GM06990 (cell line): ENCODE measurements at regions not wholly inside any gene's neighbourhood (a gene's known extent, or its start where the extent isn't known, plus 50 kb on each side); places are given as distances from the start of the nearest gene placed in this dataset.

ENCODE experiments used
- DNase-seq: peaks from one replicate; pipeline ENCODE4 v3.0.0-alpha.2; 2011; ENCODE audit not compliant: insufficient read length; ENCODE audit errors: extremely low read depth
- H3K27me3 ChIP-seq: replicated peaks from 2 replicates; pipeline ENCODE4 v1.6.0; 2011; ENCODE audit warnings: low read length; ENCODE audit not compliant: control insufficient read depth, insufficient read depth
- H3K36me3 ChIP-seq: 2 replicates; pipeline ENCODE4 v1.5.1; 2011; ENCODE audit warnings: low read length; ENCODE audit not compliant: control insufficient read depth, insufficient read depth
- H3K4me3 ChIP-seq: replicated peaks from 2 replicates; pipeline ENCODE4 v1.5.1; 2011; ENCODE audit warnings: low read depth, mild to moderate bottlenecking, control low read depth, low read length
- TF ChIP-seq, protein P1 (sequence below): IDR thresholded peaks from 2 replicates; pipeline ENCODE4 v1.5.1; 2011; ENCODE audit warnings: low read length, control low read depth, mild to moderate bottlenecking, inconsistent platforms; ENCODE audit not compliant: insufficient read depth, poor library complexity, severe bottlenecking

DNA sequence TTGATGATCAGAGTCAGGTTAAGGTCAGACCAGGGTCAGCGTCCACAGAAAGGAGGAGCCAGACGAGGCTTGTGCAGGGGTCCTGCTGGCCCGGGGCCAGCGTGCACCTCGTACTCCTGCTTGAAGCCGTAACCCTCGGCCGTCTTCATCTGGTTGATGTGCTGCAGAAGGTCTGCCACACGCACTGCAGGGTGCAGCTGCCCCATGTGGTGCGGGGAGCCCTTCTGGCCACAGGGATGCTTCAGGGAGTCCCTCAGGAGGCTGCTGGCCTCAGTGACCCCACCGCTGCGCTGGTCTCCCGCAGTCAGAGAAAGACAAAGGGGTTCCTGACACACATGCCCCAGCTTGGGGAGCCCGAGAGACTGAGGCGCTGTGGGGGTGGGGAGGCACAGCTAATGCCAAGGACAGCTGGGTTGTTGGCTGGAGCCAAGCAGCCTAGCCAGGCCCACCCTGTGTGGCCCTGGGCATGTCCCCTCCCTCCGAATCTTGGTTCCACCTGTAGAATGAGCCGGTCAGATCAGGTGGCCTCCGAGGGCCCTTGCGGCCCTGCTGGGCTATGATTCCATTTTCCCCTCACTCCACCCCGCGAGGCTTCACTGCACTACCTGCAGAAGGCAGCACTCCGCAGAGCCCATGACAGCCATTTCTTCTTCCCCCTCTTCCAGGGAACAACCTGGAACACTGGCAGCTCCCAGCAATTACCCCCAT, 251.9 kb downstream of the PTPRU start:
- H3K4me3 ChIP-seq = no peak overlapping the region
- TF ChIP-seq, protein P1, sequence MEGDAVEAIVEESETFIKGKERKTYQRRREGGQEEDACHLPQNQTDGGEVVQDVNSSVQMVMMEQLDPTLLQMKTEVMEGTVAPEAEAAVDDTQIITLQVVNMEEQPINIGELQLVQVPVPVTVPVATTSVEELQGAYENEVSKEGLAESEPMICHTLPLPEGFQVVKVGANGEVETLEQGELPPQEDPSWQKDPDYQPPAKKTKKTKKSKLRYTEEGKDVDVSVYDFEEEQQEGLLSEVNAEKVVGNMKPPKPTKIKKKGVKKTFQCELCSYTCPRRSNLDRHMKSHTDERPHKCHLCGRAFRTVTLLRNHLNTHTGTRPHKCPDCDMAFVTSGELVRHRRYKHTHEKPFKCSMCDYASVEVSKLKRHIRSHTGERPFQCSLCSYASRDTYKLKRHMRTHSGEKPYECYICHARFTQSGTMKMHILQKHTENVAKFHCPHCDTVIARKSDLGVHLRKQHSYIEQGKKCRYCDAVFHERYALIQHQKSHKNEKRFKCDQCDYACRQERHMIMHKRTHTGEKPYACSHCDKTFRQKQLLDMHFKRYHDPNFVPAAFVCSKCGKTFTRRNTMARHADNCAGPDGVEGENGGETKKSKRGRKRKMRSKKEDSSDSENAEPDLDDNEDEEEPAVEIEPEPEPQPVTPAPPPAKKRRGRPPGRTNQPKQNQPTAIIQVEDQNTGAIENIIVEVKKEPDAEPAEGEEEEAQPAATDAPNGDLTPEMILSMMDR = no peak

GRCh38 chr1:29487291-29487690, 251.0 kb downstream of the PTPRU start:
- no peaks in the 10 kb centered on the region for H3K27me3 ChIP-seq

More for the DNA sequence above, 251.9 kb downstream of the PTPRU start:
- no peak for DNase-seq
- no peaks in the 10 kb centered on the region for H3K36me3 ChIP-seq
- no peaks in the 10 kb centered on the region for H3K27me3 ChIP-seq

DNA sequence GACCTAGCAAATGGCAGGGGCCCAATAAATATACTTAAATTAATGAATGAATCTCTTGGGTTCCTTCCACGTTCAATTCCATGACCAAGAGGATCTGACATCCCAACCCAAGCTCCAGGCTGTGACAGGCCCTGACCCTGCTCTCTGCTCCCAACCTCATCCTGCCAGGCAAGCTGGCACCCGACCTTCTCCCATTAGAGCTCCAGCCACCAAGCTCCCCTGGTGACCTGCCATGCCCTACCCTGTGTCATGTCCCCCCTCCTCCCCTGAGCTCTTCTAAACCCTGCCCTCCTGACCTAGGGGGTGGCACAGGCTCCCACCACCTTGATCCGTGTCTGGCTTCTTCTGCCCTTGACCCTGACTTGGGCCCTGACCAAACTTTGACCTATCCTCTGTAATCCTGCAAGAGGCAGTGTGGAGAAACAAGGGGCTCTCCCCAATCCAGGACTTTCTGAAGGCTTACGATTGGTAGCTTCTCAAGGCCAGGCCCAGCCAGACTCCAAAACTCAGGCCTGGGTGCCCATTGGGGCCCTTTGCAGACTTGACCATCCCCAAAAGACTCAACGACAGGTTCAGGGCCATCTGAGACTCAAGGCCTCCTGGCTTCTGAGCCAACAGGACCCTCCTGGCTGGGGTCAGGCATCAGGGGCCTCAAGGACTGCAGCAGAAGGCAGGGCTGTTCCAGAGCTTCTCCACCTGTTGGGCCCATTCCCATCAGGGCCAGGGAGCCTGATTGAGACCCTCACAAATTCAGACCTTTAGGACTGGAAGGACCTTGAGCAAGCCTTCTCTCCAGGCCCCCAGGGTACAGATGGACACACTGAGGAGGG, 249.0 kb downstream of the PTPRU start:
- no peaks in the 10 kb centered on the region for H3K27me3 ChIP-seq
- no peak overlapping the region for H3K4me3 ChIP-seq
- TF ChIP-seq, protein P1 = no peak
- no peak for DNase-seq
- no peaks in the 10 kb centered on the region for H3K36me3 ChIP-seq

More at GRCh38 chr1:29487291-29487690, 251.0 kb downstream of the PTPRU start:
- TF ChIP-seq, protein P1 = no peak
- no peak overlapping the region for H3K4me3 ChIP-seq
- H3K36me3 ChIP-seq = no peaks in the 10 kb centered on the region
- DNase-seq = no peak

GRCh38 chr1:29482991-29483390, 246.7 kb downstream of the PTPRU start:
- TF ChIP-seq, protein P1 = no peak
- no peaks in the 10 kb centered on the region for H3K27me3 ChIP-seq
- H3K4me3 ChIP-seq = no peak overlapping the region
- H3K36me3 ChIP-seq = no peaks in the 10 kb centered on the region
- DNase-seq = no peak

- no peak overlapping the region for H3K4me3 ChIP-seq
- no peaks in the 10 kb centered on the region for H3K27me3 ChIP-seq
- TF ChIP-seq, protein P1 = no peak
- DNase-seq = no peak
- no peaks in the 10 kb centered on the region for H3K36me3 ChIP-seq
Measured at GRCh38 chr1:29482064-29482463, 245.7 kb downstream of the PTPRU start.
